DOHH2 (cell line): ENCODE measurements at regions not wholly inside any gene's neighbourhood (a gene's known extent, or its start where the extent isn't known, plus 50 kb on each side); places are given as distances from the start of the nearest gene placed in this dataset.

ENCODE experiments used
- EZH2phosphoT487 ChIP-seq: fragments of 200-600 bp; sonication (generic); IDR thresholded peaks from 2 replicates; pipeline ENCODE4 v1.6.1; 2017; ENCODE audit warnings: borderline replicate concordance, mild to moderate bottlenecking, antibody characterized with exemption, low read length, moderate library complexity, mixed read lengths
- TF ChIP-seq, protein P1 (sequence below): fragments of 200-600 bp; sonication (generic); IDR thresholded peaks from one replicate; pipeline ENCODE4 v1.5.1; 2014; ENCODE audit warnings: antibody characterized with exemption, mild to moderate bottlenecking, low read depth, low read length; ENCODE audit not compliant: poor library complexity, severe bottlenecking

DNA sequence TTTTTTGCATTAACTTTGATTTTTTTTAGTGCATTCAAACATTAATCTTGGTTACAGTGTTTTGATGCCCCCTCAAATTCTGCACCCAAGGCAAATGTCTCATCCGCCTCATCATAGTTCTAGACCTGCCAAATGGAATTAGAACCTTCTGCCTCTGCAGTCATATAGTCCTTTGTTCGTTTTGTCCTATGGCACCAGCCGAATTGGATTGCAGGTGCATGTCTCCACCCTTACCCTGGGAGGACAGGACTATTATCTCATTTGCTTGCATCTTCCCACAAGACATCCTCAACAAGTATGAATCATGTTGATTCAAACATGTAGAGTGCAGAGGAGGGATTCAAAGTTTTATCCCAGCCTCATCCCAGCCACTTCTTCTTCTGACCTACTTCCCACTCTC is 579.1 kb downstream of the VRK1 start:
- TF ChIP-seq, protein P1, sequence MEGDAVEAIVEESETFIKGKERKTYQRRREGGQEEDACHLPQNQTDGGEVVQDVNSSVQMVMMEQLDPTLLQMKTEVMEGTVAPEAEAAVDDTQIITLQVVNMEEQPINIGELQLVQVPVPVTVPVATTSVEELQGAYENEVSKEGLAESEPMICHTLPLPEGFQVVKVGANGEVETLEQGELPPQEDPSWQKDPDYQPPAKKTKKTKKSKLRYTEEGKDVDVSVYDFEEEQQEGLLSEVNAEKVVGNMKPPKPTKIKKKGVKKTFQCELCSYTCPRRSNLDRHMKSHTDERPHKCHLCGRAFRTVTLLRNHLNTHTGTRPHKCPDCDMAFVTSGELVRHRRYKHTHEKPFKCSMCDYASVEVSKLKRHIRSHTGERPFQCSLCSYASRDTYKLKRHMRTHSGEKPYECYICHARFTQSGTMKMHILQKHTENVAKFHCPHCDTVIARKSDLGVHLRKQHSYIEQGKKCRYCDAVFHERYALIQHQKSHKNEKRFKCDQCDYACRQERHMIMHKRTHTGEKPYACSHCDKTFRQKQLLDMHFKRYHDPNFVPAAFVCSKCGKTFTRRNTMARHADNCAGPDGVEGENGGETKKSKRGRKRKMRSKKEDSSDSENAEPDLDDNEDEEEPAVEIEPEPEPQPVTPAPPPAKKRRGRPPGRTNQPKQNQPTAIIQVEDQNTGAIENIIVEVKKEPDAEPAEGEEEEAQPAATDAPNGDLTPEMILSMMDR = no peak
- no peak for TF ChIP-seq EZH2phosphoT487
